ENCODE measurements at regions not wholly inside any gene's neighbourhood (a gene's known extent, or its start where the extent isn't known, plus 50 kb on each side); places are given as distances from the start of the nearest gene placed in this dataset.

DNA sequence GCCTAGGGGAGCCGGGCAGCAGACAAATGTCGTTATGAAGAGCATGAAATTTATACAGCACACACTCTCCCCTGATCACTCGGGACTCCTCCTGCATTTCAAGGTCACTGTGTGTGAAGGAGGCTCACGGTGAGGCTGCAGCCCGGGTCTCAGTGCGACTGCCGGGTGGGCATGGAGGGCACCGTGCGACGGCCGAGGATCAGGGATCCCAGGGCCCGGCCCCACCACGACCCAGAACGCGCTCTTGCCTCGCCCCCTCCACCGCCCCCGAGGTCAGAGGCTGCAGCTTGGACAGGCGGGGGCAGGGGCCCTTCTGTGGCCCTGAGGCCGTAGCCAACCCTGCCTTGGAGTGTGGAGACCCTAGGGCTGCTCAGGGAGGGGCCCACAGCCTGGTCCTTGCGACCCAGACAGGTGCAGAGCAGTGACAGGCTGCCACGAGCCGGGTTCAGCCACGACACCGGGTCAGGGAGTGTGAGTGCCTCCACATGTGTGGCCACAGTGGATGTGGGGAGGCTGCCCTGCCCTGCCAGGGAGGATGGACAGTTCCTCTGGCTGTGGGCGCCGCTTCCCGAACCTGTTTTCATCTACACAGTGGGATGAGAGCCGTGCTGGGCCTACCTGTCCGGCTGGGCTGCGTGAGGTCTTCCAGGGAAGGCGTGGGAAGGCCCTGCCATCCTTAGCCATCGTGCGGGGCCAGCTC lies 89.3 kb upstream of the NKX1-1 start:
- DNase-seq (ENCODE audit: low read depth) = no peak

DNA sequence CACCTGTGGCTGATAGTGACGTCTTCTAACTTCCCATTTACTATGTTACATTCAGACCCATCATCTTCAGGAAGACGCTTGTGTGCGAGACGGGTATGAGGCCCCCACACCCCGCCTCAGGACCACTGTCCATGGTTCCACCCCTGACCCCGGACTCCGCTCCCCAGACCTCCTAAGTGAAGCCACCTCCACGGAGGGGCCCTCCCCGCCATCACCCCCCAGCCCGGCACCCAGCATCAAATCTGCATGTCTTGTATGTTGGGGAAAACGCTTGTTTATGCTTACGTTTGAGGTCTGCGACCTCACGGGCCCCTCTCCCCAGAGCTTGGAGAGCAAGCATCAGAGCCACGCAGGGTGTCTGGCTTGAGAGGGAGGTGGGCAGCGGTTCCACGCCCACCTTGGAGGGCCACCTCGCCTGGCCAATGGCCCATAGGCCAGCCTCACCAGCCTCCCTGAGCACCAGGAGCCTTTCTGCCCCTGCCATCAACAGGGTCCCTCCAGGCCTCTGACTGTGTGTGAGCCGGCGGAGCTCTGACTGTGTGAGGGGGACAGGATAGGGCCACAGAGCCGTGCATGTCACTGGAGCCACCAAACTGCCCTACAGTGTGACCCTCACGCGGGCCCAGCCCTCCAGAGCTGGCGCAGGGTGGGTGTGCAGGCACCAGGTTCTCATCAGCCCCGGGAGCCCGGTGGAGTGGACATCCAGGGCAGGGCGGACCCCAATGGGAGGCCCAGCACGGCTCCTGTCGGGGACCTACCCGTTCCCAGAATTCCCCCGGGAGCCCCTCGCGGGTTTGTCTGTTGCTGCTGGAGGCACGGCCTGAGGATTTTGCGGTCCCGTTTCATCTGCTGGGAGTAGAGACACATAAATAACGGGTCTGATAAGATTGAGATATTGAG lies 88.4 kb upstream of the NKX1-1 start:
- no peak for DNase-seq (ENCODE audit: low read depth)

DNA sequence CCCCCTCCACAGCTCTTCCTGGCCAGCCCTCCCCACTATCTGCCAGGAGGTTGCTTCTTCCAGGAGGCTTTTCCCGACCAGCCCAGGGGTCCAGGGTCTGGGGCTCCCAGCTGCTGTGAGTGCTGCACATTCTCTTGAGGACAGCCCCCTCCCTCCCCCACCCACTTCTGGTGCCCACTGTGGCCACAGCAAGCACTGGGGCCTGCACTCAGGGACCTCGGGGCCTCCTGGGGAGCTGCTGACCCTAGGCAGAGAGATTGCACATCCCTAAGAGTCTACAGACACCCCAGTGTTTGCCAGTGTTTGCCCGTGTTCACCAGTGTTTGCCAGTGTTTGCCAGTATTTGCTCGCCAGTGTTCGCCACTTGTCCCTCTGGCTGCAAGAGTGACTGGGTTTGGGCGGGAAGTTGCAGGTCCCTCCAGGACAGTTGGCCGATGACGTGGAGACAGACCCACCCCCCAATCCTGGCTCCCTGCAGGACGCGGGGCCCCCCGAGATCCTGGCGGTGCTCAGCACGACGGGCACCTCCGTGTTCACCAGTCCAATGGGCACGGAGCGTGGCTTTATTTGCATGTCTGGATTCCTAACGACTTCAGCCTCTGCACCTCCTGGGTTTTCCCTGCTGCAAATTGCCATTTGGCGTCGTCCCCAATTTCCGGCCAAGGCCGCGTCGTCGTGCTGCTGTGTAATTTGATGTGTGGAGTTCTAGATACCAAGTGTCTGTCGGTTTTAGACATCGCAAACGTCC lies 87.5 kb upstream of the NKX1-1 start:
- DNase-seq (ENCODE audit: low read depth) = no peak

DNA sequence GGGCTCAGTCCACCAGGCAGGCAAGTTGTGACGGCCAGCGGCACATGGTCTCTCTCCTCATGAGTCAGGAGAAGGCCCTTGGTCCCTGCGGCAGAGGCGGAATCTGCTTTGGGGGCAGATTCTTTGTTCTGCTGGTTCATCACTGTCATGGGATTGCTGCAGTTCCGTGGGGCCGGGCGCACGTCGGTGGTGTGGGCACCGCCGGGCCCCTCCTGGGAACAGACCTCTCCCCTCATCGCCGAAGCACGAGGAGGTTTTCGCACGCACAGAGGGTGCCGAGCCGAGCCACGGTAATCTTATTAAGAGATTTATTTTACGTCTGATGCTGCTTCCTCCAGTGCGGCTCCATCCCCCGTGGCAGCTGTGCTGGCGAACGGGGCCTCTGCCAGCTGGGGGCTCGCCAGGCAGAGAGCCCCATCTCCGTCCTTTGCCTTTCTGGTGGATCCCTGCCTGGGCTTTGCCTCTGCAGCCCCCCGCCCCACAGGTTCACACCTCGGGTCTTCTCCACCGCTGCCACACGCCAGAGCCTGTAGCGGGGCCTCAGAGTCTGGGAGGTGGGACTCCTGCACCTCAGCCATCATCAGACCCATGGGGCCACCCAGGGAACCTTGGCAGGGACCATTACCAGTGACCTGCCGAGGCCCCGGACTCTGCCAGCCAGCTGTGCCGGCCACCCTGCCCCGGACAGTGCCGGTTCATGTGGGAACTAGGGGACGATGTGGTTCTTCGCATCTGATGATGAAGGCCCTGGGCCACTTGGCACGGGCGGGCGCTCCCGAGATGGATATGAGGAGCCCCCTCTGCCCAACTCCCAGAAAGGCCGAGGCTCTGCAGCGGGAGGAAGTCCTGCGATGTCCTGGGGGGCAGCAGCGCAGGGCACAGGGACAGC lies 86.7 kb upstream of the NKX1-1 start:
- DNase-seq (ENCODE audit: low read depth) = no peak

DNA sequence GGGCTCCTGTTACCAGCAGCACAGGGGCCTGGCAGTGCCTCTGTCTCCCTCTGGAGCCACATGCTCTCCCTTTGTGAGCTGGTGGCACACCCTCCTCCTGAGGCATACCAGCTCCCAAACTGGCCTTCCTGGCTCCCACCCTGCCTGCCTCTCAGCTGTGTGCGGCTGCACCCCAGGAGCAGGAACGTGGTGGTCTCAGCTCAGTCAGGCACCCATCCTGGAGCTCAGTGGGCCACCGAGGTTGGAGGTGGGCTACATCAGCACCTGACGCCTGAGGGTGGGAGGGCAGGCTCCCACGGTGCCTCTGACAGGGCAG lies 85.9 kb upstream of the NKX1-1 start:
- no peak for DNase-seq (ENCODE audit: low read depth)

DNA sequence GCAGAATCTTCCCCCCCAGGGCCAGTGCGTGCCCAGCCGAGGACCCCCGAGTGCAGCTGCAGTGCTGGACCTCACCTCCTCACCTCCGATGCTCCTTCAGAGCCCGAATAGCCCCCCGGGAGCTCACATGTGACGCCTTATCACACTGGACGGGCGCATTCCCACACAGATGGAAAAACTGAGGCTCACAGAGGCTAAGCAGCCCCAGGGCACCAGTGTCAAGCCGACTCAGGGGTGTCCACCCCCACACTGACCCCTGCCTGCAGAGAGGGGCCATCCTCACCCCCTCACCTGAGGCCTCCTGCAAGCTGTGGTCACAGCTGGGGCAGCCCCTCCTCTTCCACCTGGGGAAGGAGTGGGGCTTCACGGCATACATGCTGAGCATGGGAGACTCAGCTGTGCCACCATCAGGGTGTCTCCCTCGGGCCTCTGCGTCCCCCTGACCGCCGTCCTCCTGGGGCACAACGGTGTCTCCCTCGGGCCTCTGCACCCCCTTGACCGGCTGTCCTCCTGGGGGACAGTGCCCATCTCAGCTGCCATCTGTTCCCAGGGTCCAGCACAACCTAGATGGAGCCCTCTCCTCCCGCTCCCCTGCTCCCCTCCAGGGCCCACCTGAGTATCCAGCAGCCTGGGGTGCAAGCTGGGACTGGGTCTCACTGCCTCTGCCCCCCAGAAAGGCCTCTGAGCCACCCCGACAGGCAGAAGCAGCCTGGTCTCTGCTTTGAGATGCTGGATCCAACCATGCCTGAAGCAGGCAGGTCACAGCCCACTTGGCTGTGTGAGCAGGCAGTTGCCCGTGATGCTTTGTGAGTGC lies 85.3 kb upstream of the NKX1-1 start:
- DNase-seq (ENCODE audit: low read depth) = no peak

DNA sequence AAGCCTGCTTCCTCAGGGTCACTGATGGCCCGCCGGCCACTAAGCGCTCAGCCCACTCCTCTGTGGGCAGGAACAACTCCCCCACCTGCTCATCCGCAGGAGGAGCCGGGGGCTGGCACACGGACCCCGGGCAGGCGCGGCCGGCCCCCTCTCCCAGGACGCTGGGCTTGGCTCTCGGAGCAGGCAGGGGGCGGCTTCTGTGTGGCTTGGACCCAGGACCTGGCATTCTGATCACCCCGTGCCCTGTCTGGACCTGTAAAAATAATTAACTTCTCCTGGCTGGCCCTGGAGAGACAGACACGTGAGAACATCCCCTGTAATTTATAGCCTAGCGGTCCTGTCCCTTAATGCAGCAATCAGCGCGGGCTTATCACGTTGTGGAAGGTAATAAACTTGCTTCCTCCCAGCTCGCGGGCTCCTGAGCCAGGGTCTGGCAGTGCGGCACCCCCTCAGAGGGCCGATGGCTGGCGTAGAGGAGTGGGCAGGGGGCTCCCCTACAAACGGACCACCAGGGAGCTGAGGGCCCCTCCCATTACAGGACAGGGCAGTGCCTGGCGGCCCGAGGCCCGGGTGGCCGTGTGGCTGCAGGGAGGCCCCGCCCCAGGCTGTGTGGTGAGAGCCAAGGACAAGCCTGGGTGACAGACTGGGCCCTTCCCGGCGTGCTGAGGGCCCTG lies 84.5 kb upstream of the NKX1-1 start:
- DNase-seq (ENCODE audit: low read depth) = no peak

DNA sequence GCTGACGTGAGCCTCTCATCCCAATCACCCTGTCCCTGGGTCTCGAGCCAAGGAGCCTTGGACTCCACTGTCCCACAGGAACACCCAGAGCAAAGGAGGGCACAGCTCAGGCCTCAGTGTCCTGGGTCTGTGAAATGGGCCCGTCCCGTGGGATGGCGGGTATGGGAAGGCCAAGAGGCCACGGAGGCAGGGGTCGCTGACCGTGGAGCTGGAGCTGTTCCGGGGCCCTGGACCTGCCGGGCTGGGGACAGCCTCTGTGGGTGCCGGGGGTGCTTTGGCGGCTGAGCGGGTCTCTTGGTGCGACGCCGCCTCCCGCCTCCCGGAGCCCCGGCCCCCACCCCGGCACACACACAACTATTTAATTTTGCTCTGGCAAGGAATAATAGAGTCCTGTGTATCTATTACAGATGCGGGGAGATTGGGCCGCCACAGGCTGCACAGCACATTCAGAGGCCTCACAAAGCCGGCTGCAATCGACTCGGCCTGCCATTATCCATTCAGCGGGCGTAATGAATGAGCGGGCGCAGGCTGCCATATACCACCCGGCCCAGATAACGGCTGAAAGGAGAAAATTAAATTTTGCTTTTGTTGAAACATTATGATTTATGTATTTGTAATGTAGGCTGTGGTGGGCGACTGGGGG lies 83.9 kb upstream of the NKX1-1 start:
- DNase-seq (ENCODE audit: low read depth) = no peak

DNA sequence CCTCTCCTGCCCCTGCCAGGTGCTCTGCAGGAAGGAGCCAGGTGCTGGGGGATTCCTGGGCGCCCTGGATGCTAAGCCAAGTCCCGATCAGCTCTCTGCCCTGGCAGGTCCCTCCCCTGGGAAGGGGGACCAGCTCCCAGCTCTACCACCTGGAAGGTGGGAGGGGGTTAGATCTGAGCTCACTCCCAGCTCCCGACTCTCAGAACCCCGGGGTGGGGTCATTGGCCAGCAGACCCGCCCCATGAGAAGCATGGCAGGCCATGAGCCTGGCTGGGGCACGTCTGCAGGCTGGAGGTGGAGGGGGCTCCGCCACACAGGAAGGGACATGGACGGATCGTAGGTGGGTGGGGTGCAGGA lies 83.4 kb upstream of the NKX1-1 start:
- DNase-seq (ENCODE audit: low read depth) = no peak

DNA sequence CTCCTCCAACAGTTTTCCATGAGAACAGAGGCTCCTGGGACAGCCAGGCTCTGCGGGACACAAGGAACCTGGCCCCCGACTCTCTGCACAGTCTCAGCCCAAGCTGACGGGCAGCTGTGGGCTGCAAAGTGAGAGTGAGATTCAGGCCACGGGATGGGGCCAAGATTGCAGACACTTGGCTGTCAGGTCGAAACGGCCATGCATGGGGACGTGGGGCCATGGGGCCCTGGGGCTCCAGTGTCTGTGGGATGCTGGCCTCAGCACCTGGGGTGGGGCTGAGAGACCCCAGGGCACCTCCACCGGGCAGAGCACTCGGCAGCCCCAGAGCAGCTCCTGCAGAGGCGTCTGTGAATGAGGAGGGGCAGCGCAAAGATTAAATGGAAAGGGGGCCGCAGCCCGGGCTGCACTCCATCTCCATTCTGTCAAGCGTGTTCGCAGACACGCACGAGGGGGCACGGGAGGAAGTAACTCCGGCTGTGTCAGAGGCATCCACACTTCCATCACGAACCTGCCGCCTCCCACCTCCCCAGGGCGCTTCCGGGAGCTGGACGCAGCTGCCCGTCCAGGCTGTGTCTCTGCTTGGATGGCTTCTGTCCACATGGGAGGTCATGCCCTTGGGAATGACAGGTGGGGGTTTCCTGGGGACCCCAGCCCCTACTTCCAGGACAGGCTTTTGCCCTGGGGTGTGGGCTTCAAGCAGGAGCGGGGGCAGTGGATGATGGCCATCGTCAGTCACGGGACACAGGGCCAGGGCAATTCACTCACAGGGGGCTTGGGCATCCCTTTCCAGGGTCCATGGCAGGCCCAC lies 82.8 kb upstream of the NKX1-1 start:
- no peak for DNase-seq (ENCODE audit: low read depth)

DNA sequence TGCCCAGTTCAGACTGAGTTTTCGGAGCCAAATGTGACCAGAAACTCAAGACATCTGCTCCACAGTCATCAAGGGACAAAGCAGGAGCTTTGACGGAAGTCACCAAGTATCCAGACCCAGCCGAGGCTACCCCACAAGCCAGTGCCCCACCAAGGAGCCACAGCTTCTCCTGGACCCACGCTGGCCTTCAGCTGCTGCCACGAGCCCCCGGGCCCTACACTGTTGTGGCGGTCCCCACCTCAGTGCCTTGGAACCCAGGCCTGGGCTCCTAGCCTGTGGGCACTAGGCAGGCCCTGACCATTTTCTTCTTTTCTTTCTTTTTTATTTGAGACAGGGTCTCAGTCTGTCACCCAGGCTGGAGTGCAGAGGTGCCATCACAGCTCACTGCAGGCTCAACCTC lies 82.1 kb upstream of the NKX1-1 start:
- no peak for DNase-seq (ENCODE audit: low read depth)

DNA sequence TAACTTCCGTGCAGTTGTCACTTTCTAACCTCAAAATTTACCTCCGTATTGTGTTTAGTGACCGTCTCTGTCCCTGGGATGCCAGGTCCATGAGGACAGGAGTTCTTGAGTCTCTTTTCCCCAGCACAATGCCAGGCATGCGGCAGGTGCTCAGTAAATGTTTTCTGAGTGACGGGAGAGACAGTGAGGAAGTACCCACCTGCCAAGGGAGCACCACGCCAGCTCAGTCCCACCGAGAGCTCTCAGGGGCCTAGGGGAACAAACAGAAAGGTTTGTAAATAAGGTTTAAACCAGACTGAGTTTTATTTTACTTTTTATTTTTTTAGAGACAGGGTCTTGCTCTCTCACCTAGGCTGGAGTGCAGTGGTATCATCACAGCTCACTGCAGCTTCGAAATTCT lies 81.5 kb upstream of the NKX1-1 start:
- DNase-seq (ENCODE audit: low read depth) = no peak

DNA sequence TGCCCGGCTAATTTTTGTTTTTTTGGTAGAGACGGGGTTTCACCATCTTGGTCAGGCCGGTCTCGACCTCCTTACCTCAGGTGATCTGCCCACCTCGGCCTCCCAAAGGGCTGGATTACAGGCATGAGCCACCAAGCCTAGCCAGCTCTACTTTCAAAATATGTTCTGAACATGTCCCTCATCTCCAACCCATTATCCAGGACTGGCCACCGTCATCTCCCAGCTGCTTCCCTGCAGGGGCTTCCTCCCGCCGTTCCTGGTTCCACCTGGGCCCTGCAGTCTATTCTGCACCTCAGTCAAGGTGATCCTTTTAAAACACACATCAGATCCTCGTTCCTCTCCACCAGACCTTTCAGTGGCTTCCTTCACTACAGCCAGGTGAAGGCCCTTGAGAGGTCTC lies 80.9 kb upstream of the NKX1-1 start:
- no peak for DNase-seq (ENCODE audit: low read depth)

DNA sequence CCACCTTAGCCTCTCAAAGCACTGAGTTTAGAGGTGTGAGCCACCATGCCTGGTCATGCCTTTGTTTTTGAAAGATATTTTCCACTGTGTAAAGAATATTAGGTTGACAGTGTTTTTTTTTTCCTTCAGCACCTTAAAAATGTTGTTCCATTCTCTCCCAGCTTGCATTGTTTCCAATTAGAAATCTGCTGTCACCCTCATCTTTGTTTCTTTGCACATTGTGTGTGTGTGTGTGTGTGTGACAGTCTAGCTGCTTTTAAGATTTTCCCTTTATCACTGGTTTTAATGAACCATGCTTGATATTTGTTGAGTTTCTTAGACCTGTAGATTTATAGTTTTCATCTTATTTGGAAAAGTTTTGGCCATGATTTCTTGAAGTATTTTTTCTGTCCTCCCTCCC lies 79.0 kb upstream of the NKX1-1 start:
- DNase-seq (ENCODE audit: low read depth) = no peak

DNA sequence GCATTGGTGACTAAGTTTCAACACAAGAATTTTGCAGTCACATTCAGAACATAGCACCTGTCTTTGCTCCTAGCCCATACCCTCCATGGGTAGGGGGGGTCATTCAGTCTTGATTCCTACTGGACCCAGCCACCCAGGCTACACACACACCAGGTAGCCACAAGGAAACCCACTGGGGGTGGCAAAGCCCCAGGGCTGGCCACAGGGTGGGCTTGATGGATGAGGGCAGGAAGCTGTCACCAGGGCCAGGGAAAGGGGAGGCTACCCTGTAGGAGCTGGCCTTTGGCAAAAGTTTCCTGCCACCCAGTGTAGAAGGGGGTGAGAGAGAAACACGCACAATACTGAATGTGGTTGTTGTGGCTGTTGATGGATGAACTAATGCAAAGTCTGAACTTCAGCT lies 74.5 kb upstream of the NKX1-1 start:
- no peak for DNase-seq (ENCODE audit: low read depth)

DNA sequence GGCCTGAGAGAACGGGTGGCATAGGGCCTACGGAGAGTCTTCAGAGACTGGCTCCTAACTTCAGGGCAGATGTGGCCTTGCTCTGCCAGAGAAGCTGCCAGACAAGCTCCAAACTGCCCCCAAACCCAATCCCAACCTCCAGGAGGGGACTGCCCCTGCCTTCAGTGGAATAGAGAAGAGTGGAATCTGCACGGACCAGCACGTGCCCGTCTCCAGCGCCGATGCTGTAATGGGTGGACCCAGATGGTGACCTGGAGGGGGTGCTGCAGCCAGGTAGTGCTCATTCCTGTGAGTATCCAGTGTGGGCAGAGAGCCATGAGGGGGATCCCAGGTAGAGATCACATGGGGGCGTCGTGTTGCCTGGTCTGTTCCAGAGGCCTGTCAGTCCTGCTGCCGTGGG lies 73.2 kb upstream of the NKX1-1 start:
- no peak for DNase-seq (ENCODE audit: low read depth)

DNA sequence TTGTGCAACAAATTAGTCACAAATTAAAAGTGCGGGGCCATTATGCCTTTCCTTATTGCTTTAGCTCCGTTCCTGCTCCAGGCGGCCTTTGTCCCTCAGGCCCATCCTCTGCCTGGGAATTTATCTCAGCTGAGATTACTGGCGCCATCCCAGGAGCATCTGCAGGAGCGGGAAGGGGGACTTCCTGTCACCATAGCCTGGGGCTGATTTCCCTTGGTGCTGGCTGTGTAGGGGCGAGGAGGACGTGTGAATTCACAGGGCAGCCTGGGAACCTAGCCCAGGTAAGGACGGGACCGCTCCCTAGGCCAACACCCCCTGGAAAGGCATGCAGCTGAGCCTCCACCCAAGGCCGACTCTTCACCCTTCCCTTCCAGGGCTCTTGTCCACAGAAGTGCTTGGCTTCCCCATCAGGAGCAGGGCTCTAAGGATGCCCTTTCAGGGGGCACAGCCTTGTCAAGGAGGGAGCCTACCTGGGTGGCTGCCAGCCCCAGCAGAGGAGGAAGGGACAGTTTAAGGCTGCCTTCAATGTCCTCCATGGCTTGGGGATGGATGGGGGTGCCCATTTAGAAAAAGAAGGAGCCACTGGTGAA lies 72.6 kb upstream of the NKX1-1 start:
- DNase-seq (ENCODE audit: low read depth) = no peak

DNA sequence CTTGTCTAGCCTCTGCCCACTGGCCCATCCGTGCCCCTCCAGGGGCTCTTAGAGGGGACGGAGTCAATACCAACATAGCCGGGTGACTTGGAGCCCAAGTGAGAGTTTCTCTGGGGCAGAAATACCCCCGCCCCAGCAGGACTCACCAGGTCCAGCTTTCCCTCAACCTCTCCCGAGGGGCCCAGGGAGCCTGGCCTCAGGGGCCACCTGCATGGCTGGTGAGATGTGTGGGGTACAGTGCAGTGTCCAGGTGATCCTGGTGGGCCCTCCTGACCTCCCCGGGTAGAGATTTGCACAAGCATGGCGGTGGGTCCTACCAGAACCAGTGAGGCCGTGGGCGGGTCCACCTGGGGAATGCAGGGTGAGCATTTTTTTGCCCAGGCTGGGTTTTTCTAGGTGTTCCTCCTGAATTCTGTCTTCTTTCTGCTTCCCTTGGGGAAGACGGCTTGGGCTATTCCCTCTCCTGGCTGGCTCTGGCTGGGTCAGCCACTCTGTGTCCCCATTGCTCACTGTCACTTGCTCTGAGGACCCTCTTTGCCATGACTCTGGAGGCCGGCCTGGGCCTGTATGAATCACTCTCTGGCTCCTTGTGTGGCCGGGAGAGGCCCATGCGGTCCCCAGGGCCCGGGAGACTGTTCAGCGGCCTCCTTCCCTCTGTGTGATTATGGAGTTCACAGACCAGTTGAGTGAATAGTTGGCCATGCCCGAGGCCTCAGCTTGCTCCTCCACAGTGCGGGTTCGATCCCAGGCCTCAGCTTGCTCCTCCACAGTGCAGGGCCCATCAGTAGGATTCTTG lies 71.0 kb upstream of the NKX1-1 start:
- DNase-seq (ENCODE audit: low read depth) = no peak
